HG02938 (cell line): ENCODE measurements at regions not wholly inside any gene's neighbourhood (a gene's known extent, or its start where the extent isn't known, plus 50 kb on each side); places are given as distances from the start of the nearest gene placed in this dataset.

ENCODE experiments used
- ATAC-seq: cut with Tn5 transposase; IDR thresholded peaks from one replicate; pipeline ENCODE4 v1.9.1; 2021; ENCODE audit warnings: mild to moderate bottlenecking, moderate library complexity; ENCODE audit not compliant: unreplicated experiment

- no peak for ATAC-seq
Observed at GRCh38 chr4:60808726-60809485, 391.2 kb upstream of the ADGRL3 start.

DNA sequence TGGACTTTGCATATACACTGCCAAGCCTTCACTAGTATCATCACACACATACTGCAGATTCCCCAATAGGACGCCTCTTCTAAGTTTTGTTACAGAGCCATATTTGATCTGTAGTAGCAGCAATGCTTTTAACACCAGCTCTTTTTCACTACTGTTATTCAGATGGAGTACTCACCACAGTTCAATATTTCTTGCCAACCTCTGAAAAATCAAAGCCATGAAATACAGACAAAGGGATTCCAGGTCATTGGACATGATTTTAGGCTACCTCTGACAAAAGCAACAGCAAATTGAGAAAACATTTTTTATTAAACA, 390.7 kb upstream of the ADGRL3 start:
- ATAC-seq, result no peak

GRCh38 chr4:60812811-60813210, 387.3 kb upstream of the ADGRL3 start:
- no peak for ATAC-seq

- ATAC-seq, result no peak
Observed at GRCh38 chr4:60814549-60814948, 385.6 kb upstream of the ADGRL3 start.

DNA sequence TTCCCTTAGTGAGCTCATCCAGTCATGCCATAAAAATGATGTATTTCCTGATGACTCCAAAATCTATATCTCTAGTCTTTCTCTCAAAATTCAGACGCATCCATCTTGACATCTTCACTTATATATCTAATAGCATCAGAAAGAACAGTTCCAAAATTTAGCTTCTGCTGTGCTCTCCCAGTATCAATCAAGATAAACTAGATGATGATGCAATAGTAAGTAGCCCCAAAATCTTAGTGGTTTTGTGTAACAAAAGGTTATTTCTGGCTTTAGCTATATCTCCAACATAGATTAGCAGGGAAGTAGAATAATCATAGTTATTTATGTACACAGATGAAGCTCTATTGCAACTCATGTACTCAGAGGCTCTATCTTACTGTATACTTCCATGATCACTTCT, 382.5 kb upstream of the ADGRL3 start:
- ATAC-seq, result no peak

DNA sequence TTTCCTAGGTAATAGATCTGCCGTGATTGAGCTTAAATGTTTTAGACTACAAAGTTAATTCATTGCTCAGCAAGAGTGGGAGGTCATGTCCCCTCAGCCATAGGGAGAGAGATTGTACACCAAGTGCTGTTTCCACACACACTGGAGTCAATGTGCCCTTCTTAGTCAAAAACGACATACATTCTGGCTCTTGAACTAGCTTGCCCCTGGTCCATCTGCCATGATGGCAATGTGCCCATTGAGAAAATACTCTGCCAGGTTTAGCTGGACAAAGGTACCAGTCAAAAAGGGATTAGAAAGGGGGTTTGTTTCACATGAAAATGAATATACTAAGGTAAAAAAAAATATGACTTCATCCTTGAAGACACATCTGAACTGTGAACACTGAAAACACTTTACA, 377.1 kb upstream of the ADGRL3 start:
- ATAC-seq, result no peak

DNA sequence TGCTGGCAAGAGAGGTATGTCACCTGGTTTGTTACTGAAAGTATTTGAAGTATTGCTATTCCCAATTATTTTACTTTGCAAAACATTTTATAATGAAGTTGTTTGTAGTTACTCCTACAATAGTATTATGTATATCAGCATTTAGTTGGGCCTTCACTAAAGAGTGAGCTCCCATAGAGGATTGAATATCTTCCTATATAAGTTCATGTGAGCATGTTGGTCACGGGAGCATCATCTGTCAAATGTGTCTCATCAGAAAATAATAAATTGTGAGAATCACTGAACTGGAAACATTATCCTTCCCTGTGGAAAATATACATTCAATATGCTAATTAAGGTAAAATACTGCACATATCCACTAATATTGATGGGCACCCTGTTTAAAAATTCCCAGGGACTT, 360.1 kb upstream of the ADGRL3 start:
- ATAC-seq, result no peak

GRCh38 chr4:60846678-60847077, 353.4 kb upstream of the ADGRL3 start:
- ATAC-seq, result no peak

- ATAC-seq, result no peak
Observed at GRCh38 chr4:60847614-60848013, 352.5 kb upstream of the ADGRL3 start.

- no peak for ATAC-seq
Observed at GRCh38 chr4:60857130-60857753, 342.9 kb upstream of the ADGRL3 start.

DNA sequence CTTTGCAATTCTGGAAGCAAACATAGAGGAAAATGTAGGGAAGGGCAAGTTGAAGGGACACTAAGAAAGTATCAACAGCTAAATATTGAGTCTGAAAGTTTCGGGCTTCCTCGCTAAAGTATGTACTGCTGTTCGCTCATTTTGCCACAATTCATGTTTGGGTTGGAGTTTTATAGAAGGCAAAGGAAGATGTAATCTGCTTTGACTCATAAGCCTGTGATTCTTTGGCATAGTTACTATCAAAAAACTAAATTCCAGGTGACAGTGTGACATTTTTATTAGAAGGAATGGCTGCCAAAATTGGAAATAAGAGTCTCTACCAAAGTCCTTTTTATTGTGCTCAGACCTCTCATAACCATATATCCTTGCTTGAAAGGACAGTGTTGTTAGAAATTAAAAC, 336.7 kb upstream of the ADGRL3 start:
- no peak for ATAC-seq

DNA sequence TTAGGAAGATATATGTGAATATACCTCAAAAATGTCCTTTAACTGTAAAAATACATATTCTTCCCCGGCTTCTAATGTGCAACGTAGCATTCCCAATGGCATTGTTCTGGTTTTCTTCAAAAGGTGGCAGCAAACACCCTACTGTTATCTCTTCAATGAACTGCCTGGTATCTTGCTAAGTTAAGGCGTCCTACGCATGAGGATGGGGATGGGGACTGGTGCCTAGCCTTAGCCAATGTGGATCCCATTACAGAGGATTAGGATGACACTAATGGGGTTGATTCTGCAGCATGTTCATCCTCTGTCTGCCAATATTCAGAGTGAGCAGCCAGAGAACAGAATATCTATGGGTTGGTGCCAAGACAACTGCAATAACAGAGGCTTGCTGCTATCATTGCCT, 334.9 kb upstream of the ADGRL3 start:
- no peak for ATAC-seq

DNA sequence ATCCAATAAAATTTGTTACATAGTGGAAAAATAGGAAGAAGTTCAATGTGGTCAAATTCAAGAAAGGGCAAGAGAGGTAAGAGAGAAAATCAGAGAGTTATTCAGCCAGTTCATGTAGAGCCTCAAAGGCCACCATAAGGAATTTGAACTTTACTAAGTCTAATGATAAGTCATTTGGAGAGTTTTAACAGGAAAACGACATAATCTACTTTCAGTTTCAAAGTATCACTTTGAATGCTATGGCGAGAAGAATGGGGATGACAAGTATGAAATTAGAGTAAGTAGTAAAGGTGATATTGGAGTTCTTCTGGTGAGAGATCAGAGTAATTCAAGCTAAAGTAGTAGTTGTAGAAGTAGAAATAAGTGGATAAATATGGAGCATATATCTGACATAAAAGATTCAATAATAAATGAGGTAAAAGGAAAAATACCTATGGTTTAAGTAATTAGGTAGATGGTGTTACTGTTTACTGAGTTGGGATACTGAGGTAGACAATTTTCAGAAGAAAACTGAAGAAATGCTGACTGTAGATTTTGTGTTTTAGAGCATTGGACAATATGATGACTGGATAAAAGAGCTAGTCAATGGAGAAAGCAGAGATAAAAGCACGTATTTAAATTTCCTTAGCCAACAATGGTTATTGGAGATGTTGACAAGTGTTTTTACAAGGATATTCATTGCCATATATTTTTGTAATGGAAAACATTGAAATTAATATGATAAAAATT, 331.7 kb upstream of the ADGRL3 start:
- no peak for ATAC-seq

DNA sequence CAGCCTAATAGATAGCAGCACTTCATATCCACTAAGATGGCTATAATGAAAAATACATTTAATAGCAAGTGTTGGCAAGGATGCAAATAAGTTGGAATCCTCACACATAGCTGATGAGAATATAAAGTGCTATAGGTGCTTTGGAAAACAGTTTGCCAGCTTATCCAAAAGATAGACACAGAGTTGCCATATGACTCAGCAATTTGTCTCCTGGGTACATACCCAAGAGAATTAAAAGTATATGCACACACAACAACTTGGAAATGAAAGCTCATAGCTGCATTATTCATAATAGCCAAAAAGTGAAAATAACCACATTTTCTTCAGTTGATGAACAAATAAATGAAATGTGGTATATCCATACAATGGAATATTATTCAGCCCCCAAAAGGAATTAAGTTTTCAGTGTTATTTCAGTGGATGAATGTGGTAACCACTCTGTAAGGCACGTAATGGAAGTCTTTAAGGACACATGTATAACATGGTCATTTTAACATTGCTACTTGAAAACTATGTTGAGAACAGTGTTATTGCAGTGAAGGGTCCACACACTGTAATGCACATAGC, 320.9 kb upstream of the ADGRL3 start:
- ATAC-seq, result no peak

GRCh38 chr4:60884587-60884986, 315.5 kb upstream of the ADGRL3 start:
- ATAC-seq, result no peak

- no peak for ATAC-seq
Observed at GRCh38 chr4:60885011-60885410, 315.1 kb upstream of the ADGRL3 start.

- no peak for ATAC-seq
Observed at GRCh38 chr4:60890743-60891142, 309.4 kb upstream of the ADGRL3 start.

- ATAC-seq, result no peak
Observed at GRCh38 chr4:60891947-60892346, 308.2 kb upstream of the ADGRL3 start.

- no peak for ATAC-seq
Observed at GRCh38 chr4:60897415-60897814, 302.7 kb upstream of the ADGRL3 start.

DNA sequence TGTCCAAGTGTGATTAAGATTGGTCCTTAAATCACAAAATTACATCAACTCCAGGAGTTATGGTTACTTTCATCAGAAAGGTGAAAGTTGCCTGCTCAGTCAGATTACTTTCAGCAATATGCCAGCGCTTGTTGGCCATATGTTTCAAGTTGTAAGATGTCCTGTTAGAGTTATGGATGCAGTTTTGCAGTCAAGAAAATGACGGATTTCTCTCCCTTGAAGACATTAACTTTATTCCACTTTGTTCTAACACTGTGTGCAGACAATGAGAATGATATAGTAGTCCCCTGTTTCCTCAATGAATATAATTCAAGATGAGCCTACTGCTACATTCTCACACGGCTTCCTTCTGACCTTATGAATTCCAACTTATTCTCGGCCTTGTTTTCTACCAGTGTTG, 295.0 kb upstream of the ADGRL3 start:
- no peak for ATAC-seq

DNA sequence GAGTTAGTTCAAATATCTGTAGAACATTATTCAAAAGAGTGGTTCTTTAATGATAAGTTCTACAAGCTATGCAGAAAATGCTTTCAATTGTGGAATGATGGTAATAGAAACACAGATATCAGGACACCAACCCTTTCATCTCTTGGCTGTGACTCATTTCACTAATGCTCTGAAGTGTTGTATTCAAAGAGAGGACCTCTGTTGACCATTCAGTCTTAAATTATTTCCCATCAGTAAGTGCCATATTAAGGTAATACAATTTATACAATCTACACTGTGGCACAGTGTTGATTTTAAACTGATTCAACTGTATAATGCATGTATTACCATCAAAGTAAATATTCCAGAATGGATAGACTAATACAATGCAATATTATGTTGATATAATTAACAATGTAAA, 289.0 kb upstream of the ADGRL3 start:
- no peak for ATAC-seq

- no peak for ATAC-seq
Observed at GRCh38 chr4:60913002-60913401, 287.1 kb upstream of the ADGRL3 start.
